Midbrain (tissue), 1 donor: ENCODE measurements at regions not wholly inside any gene's neighbourhood (a gene's known extent, or its start where the extent isn't known, plus 50 kb on each side); places are given as distances from the start of the nearest gene placed in this dataset.
"Not testable (repeated sequence)": the region's sequence is repeated elsewhere in the genome, so short reads cannot be mapped to it uniquely, and the experiment has no call there.

Source experiments
- DNase-seq: peaks from one replicate; lab custom pipeline; 2025; lab: John Stamatoyannopoulos, UW

DNA sequence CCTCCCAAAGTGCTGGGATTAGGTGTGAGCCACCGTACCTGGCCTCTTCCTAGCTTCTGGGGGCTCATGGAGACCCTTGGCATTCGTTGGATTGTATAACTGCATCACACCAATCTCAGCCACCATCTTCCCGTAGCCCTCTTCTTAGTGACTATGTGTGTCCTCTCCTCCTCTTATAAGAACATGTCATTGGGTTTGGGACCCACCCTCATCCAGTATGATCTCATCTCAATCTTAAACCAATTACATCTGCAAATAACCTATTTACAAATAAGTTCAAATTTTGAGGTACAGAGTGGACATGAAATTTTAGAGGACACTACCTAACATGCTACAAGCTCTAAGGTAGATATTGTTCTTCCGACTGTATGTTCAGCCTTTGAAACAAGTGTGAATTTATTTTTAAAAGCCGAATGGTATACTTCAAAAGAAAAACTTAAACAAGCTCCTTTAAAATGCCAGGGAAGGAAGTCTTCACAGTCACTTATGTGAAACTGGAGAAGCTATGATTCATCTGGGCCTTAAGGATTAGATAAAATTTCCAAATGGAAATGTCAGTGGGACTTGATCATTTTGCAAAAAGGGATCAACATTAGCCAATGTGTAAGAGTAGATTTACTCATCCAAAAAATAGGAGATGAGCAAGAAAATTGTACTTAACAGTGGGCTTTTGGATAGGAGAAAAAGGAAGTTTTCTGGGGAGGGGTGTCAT is 225.7 kb downstream of the MEX3B start:
- no peak for DNase-seq

GRCh38 chr15:81814882-81815455 is 230.8 kb downstream of the MEX3B start:
- DNase-seq = no peak

- DNase-seq = no peak
Observed at GRCh38 chr15:81813215-81813614, 232.6 kb downstream of the MEX3B start.

DNA sequence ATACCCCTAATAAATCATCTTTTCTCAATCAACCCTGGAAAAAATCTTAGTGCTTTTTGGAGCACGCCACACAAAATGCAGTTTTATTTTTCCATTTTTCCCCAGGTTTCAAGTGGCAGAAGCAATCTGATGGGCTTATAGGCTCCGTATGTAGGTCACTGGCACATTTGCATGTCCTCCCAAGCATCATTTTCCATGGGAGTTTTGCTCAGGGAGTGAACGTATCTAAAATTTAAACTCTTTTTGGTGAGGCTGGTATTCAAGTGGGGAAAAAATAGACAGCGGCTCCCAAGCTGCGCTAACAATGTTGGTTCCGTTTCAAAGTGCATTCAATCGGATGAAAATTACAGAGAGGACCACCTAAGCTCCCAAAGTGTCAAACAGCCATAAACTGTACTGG is 233.4 kb downstream of the MEX3B start:
- DNase-seq = no peak

GRCh38 chr15:81811736-81812135 is 234.1 kb downstream of the MEX3B start:
- no peak for DNase-seq

DNA sequence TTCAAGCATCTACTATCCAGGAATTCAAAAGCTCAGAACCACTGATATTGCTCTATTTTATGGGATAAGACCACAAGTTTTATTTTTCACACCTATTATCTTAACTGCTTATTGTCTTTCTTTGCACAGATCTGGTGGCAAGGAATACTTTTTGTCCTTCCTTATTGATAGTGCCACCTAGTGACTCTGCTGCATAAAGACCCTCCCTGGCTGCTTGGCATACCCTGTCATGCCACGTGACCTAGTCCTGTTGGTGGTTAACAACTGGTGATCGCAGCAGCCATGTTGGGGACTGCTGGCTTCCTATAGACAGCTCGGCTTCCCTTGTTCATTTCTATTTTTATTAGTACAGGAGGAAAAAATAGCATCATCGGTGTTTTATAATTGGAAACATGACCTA is 236.3 kb downstream of the MEX3B start:
- no peak for DNase-seq

DNA sequence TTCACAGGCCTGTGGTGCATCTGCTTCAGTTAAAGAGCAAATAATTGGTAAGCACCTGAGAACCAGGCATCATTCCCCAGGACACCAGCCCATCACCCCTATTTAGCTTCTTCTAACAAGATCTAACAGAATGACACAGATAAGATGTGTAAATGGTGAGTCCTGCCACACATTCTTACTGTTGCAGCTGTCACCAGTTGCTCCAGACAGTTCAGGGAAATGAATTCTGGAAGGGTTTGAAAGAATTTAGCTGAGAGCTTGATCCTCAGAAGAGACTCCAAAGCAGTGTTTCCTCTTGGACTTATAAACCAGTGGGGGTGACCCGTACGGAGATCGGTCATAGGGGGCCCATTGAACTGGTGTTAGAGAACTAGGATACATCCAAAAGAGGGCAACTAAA is 238.0 kb downstream of the MEX3B start:
- DNase-seq = no peak

DNA sequence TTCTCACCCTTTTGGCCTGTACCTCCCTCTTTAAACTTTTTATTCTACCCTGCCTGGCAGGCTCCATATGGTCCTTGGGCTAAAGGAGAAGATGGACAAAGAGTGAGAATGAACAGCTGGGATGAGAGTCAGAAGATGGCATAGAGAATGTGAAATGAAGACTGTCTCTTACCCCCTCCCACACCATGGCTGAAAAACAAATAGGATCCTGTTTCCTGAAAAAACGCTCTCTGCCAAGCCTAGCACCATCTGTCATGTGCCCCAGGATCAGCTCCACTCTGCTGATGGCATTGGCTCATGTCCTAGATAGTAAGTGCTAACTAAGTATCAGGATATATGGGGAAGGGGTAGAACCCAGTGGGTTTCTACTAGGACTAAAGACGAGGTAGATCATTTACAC is 238.6 kb downstream of the MEX3B start:
- DNase-seq = no peak

- DNase-seq = no peak
Observed at GRCh38 chr15:81795899-81796298, 249.9 kb downstream of the MEX3B start.

DNA sequence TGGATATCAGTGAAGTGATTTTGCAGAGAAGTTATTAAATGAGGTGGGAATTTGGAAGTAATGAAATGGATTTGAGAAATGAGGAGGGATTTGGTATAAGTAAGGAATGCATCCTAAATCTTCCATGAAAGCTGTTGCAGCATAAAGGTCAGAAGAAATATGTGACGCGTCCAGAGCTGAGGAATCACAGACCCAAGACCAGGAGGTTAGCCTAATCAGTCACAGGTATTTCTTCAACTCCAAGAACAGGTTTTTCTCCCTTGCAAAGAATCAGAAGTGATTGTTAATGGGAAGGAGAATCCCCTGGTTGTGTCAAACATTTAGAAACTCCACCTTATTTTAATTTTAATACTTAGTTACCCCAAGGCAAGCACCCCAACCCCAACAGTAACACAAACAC is 253.2 kb downstream of the MEX3B start:
- no peak for DNase-seq

GRCh38 chr15:81791322-81791721 is 254.5 kb downstream of the MEX3B start:
- not testable (repeated sequence) for DNase-seq

- DNase-seq = no peak
Observed at GRCh38 chr15:81789403-81789802, 256.4 kb downstream of the MEX3B start.

GRCh38 chr15:81786776-81787175 is 259.0 kb downstream of the MEX3B start:
- no peak for DNase-seq

- DNase-seq = no peak
Observed at GRCh38 chr15:81785679-81786078, 260.1 kb downstream of the MEX3B start.

DNA sequence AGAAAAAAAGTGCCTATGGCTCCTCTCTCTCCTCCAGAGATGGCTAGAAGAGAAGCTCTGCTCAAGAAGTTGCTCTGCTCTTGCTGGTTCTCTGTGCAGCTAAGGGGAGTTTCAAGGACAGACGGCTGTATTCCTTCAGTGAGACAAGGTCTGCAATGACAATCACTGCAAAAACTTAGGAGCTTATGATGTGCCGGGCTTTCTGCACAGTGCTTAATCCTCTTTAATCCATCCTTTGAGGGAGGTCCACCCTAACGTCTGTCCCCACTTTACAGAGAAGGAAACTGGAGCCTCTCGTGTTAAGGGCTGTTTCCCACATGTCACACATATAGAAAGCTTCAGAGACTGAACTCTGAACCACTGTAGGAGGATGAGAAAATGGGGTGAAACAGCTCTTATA is 260.6 kb downstream of the MEX3B start:
- no peak for DNase-seq

DNA sequence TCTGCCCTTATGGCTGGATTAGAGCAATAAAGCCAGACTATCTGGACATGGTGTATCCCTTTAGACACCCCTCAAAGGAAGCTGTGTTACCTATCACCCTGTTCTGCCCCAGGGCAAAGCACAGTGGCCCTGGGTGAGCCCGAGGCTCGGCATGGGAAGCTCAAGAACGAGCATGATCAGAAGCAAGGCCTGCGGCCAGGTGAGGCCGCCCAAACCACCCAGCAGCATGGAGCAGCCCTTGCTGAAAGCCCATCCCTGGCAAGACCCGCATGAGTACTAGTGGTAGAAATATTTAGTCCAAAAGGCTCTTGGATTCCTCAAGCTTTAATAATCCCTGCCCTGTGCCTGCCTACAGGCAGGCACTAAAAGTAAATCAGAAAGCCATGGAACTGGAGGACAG is 261.1 kb downstream of the MEX3B start:
- no peak for DNase-seq

- no peak for DNase-seq
Observed at GRCh38 chr15:81783586-81783985, 262.2 kb downstream of the MEX3B start.

GRCh38 chr15:81783076-81783475 is 262.7 kb downstream of the MEX3B start:
- no peak for DNase-seq

GRCh38 chr15:81781395-81781794 is 264.4 kb downstream of the MEX3B start:
- DNase-seq = no peak

- no peak for DNase-seq
Observed at GRCh38 chr15:81780966-81781365, 264.9 kb downstream of the MEX3B start.

DNA sequence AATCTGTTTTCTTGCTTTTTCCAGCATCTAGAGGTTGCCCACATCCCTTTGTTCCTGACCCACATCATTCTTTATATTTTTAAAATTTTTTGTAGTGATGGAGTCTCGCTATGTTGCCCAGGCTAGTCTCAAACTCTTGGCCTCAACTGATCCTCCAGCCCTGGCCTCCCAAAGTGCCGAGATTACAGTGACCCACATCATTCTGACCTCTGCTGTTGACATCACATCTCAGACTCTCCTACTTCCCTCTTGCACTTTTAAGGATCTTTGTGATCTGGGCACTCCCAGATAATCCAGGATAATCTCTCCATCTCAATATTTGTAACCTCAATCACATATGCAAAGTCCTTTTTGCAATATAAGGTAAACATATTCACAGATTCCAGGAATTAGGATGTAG is 266.6 kb downstream of the MEX3B start:
- no peak for DNase-seq

GRCh38 chr15:81777546-81777945 is 268.3 kb downstream of the MEX3B start:
- DNase-seq = no peak

DNA sequence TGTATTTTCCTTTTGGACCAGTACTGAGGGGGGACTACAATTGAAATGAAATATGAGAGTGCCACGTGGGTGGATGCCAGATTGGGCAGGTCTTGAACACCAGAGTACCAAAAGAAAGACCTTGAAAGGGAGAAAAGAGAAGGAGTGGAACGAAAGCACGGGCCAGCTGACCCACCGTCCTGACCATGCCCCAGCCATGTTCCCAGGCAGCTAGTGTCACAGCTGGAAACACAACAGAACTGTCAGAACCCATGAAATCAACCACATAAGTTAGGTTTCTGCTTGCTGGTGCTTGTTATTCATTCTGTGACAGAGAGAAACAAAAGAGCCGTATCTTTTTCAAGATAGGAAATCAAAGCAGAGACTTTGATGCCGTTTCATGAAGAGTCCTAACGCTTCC is 268.8 kb downstream of the MEX3B start:
- no peak for DNase-seq

DNA sequence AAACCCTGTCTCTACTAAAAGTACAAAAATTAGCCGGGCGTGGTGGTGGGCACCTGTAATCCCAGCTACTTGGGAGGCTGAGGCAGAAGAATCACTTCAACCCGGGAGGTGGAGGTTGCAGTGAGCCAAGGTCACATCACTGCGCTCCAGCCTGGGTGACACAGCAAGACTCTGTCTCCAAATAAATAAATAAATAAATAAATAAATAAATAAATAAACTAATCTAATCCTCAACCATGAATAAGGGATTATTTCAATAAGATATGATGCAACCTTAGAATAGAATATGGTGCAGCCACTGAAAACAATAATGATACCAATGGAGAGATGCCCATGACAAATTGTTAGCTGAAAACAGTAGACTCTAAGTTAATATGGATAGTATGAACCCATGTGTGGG is 270.0 kb downstream of the MEX3B start:
- DNase-seq = not testable (repeated sequence)
